ENCODE measurements at regions not wholly inside any gene's neighbourhood (a gene's known extent, or its start where the extent isn't known, plus 50 kb on each side); places are given as distances from the start of the nearest gene placed in this dataset.

DNA sequence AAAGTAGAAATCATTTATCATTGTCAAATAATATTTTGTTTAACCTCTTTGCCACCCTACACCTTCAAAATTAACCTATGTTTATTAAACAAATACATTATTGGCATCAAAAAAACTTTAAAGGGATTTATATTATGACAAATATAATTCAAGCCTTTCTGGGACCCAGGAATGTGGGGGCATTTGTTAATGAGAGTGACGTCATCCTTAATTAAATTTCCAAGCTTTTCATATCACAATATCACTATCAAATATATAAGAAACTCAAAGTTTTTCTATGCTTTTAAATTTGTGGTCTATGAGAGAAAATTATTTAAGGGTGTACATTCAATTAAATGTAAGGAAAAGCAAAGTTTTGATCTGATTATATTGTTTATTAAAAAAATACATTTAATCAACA is 307.4 kb upstream of the POU3F3 start:
- no peaks in the 10 kb centered on the region for H3K27me3 ChIP-seq
- DNase-seq = no peak
- no peaks in the 10 kb centered on the region for H3K36me3 ChIP-seq
- no peaks in the 10 kb centered on the region for H3K9me3 ChIP-seq
- intact Hi-C loops (cut with DNase I; ENCODE audit: low total_unique reads) = no loop called here
- TF ChIP-seq, protein P1, sequence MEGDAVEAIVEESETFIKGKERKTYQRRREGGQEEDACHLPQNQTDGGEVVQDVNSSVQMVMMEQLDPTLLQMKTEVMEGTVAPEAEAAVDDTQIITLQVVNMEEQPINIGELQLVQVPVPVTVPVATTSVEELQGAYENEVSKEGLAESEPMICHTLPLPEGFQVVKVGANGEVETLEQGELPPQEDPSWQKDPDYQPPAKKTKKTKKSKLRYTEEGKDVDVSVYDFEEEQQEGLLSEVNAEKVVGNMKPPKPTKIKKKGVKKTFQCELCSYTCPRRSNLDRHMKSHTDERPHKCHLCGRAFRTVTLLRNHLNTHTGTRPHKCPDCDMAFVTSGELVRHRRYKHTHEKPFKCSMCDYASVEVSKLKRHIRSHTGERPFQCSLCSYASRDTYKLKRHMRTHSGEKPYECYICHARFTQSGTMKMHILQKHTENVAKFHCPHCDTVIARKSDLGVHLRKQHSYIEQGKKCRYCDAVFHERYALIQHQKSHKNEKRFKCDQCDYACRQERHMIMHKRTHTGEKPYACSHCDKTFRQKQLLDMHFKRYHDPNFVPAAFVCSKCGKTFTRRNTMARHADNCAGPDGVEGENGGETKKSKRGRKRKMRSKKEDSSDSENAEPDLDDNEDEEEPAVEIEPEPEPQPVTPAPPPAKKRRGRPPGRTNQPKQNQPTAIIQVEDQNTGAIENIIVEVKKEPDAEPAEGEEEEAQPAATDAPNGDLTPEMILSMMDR (IDR thresholded peaks at IDR 0.05) = no peak
- no peak for TF ChIP-seq POLR2A (IDR thresholded peaks at IDR 0.05)
- H3K4me3 ChIP-seq = no peak overlapping the region
- H3K27ac ChIP-seq = no peak overlapping the region
- H3K4me1 ChIP-seq = no peaks in the 10 kb centered on the region

DNA sequence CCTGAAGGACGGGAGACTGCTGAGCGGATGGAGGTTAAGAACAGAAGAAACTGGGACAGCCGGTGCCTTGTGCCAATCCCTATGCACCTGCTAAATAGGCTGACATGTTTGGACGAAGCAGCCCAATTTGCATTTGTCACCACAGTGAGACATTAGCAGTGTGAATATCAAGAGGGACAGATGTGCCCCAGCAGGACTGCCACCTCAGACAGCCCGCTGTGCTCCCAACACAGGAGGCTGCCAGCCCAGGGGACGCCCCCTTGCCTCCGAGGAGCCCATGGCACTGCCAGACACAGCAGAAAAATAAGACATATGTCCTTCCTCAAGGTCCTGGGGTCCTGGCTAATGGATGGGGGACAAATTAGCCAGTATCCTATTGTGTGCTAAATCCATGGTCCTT is 306.7 kb upstream of the POU3F3 start:
- no peaks in the 10 kb centered on the region for H3K36me3 ChIP-seq
- H3K4me3 ChIP-seq = no peak overlapping the region
- no peak overlapping the region for H3K27ac ChIP-seq
- intact Hi-C loops (cut with DNase I; ENCODE audit: low total_unique reads) = no loop called here
- H3K9me3 ChIP-seq = no peaks in the 10 kb centered on the region
- H3K27me3 ChIP-seq = no peaks in the 10 kb centered on the region
- no peaks in the 10 kb centered on the region for H3K4me1 ChIP-seq
- TF ChIP-seq POLR2A (IDR thresholded peaks at IDR 0.05) = no peak
- TF ChIP-seq, protein P1 (IDR thresholded peaks at IDR 0.05) = no peak
- no peak for DNase-seq

DNA sequence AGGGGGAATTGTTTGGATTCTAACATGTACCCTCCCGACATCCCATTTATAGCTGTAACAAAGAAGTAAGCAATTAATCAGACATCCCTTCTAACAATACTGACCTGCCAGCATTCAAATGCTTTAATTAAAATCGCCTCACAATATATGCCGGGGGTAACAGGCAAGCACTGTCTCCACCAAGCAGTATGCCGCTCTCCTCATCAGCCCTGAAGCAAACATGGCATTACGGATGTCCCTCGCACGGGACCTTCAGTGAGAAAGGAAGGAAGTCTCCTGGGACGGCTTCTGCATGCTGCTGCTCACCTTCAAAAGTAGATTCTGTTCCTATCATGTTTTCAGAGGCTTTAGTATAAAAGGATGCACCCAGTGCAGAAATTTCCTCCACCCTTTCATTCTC is 292.7 kb upstream of the POU3F3 start:
- Histone ChIP-seq H3K4me1 (no peaks in the 10 kb centered on the region), H3K36me3 (no peaks in the 10 kb centered on the region), H3K27me3 (no peaks in the 10 kb centered on the region), H3K4me3 (no peak overlapping the region), H3K9me3 (no peaks in the 10 kb centered on the region), H3K27ac (no peak overlapping the region)
- TF ChIP-seq POLR2A (IDR thresholded peaks at IDR 0.05) = no peak
- TF ChIP-seq, protein P1 (IDR thresholded peaks at IDR 0.05) = no peak
- intact Hi-C loops (cut with DNase I; ENCODE audit: low total_unique reads) = no loop called here
- DNase-seq = no peak

DNA sequence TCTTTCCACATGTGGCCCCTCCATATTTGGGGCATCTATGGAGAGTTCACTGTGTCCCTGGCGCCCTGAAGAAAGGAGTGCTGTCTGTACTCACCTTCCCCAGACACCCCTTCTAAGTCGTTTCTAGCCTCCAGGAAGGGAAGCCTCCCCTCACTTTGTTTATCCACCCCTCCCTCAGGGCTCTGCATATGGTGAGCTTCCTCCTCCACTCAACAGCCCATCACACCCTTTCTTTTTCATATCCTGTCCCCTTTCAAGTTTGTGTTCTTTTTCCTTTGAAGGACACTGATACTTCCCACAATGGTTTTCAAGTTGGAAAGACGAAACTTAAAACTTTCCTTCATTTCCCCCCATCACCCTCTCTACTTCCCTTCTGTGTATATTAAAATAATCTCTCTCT is 291.4 kb upstream of the POU3F3 start:
- Histone ChIP-seq H3K9me3 (no peaks in the 10 kb centered on the region), H3K27me3 (no peaks in the 10 kb centered on the region), H3K4me3 (no peak overlapping the region), H3K4me1 (no peaks in the 10 kb centered on the region), H3K27ac (no peak overlapping the region), H3K36me3 (no peaks in the 10 kb centered on the region)
- intact Hi-C loops (cut with DNase I; ENCODE audit: low total_unique reads) = no loop called here
- no peak for DNase-seq
- TF ChIP-seq POLR2A (IDR thresholded peaks at IDR 0.05) = no peak
- TF ChIP-seq, protein P1 (IDR thresholded peaks at IDR 0.05) = no peak

DNA sequence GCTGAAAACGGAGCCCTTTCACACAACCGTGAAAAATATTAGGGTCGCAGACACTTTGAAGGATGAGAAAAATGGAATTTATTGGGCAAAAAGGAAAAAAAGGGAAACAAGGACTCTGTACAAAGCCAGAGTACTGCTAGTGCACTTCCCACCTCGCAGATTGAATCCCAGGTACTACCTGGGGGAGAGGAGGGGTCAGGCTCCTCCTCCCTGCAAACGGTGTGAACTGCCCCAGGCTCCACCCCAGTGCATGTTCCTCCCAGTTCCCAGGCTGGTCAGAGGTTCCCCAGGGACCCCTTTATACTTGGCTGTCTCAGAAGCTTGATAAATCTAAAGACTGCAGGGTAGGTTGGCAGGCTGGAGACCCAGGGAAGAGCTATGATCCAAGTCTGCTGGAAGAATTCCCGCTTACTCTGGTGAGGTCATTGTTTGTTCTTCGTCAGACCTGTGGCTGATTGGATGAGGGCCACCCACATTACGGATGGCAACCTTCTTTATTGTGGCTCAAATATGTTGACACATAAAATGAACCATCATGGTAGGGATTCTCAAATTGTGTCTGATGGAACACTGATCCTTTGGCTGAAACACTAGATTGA is 290.4 kb upstream of the POU3F3 start:
- TF ChIP-seq POLR2A (IDR thresholded peaks at IDR 0.05) = no peak
- TF ChIP-seq, protein P1 (IDR thresholded peaks at IDR 0.05) = no peak
- no peaks in the 10 kb centered on the region for H3K4me1 ChIP-seq
- intact Hi-C loops (cut with DNase I; ENCODE audit: low total_unique reads) = no loop called here
- DNase-seq = no peak
- H3K9me3 ChIP-seq = no peaks in the 10 kb centered on the region
- H3K27ac ChIP-seq = no peak overlapping the region
- H3K27me3 ChIP-seq = no peaks in the 10 kb centered on the region
- H3K4me3 ChIP-seq = no peak overlapping the region
- no peaks in the 10 kb centered on the region for H3K36me3 ChIP-seq

All from uterus (tissue), 3 donors.